GM21423 (cell line): ENCODE measurements at regions not wholly inside any gene's neighbourhood (a gene's known extent, or its start where the extent isn't known, plus 50 kb on each side); places are given as distances from the start of the nearest gene placed in this dataset.

Experiments used
- ATAC-seq: cut with Tn5 transposase; IDR thresholded peaks from one replicate; pipeline ENCODE4 v1.9.1; 2021; ENCODE audit warnings: mild to moderate bottlenecking, moderate library complexity; ENCODE audit not compliant: unreplicated experiment

- ATAC-seq, result no peak
Observed at GRCh38 chr13:81539643-81540150, 1198.8 kb upstream of the SPRY2 start.

DNA sequence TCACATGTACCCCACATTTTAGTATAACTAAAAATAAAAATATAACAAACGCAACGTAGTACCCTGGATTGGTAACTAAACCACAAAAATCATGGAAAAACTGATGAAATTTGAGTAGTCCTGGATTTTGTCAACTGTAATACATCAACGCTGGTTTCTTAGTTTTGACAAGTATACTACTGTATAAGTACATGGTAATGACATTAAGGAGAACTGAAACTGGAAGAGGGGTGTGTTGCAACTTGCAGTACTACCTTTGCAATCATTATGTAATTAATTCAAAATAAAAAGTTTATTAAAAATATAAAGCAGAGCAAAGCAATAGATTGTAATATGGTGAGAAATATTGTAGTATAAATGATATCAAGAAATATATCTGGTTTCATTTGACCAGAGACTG, 1158.0 kb upstream of the SPRY2 start:
- ATAC-seq, result no peak

DNA sequence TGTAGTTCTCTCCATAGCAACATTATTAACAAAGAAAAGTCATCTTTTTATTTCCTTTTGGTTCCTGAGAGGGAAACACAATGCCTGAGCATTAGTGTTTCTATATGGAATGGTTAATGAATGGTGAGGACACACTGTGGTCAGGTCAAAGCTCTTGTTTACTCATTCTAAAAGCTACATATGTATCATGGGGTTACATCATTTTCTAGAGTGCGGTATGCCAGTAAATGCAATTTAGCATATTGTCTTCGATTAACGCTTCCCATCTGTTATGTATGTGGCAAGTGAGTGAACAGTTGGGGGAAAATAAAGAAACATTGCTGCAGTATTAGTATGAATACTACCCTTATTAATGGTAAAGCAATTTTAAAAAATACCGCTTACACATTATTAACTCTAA, 1152.2 kb upstream of the SPRY2 start:
- ATAC-seq, result peak; percentile 80

GRCh38 chr13:81492449-81492848, 1151.5 kb upstream of the SPRY2 start:
- ATAC-seq, result no peak

DNA sequence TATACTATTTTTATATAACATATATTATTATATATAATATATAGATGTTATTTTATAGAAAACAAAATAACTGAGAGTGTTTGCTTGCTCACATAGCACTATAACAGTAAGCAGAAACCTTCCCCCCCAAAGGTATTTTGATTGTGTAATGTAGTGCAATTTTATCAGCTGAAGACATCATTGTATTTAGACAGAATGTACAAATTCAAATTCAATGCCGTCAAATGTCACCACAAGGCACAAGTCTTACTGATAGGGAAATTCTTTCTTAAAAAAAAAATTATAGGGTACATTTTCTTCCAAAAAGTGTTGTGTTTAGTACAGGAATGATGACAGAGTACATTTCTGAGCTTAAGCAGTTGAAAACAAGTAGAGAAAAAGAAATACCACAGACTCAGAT, 1147.1 kb upstream of the SPRY2 start:
- no peak for ATAC-seq

DNA sequence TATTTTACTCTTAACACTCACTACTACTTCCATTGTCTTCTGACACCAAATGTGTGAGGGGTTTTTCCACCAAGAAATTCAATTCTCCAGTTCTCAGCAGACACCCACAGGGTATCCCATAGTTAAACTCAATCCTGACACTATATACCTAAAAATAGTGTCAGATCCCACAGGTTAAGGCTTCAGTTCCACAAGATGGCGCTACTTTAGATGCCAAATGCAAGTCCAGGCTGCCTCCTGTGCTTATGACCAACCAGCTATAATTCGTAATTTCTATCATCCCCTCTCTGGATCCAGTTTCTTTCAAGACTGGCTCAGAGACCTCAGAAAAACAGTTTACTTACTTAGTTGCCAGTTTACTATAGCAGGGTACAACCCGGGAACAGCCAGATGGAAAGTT, 1146.2 kb upstream of the SPRY2 start:
- no peak for ATAC-seq

DNA sequence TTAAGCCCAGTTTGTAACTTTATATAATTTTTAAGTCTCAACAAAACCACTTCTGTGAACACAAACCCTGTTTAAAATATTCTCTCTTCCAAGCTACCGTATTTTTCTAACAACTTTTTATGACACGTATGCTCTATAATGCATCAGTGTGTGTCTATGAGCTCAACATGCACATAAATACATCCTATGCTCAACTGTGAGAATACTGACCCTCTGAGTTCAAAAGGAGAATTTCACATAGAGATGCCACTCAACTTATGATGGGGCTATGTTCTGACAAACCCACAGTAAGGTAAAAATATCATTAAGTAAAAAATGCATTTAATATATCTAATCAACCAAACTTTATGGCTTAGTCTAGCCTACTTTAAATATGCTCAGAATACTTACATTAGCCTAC, 1139.7 kb upstream of the SPRY2 start:
- peak; percentile 72 for ATAC-seq

DNA sequence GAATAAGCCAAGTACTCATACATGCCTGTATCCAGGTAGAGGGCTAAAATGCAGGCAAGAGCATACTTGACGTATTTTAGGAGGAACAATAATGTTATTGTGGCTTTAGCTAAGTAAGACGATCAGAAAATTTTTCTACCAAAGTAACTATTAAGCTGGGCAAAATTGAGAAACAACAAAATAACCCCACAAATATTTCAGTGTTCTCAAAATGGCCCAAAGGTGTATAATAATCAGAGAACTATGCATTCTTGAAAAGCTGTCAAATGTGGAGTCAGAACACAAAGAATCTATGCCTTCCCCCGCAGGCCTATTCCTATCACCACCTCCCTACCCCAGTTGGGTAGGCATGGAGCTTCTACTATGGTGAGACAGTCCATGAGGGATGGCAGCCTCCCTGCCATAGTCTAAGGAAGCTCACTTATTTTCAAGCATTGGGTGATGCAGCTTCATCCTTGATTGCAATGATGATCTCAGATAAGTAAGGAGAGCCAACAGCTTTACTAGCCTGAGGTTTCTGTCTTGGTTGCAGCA, 1132.5 kb upstream of the SPRY2 start:
- ATAC-seq, result no peak

DNA sequence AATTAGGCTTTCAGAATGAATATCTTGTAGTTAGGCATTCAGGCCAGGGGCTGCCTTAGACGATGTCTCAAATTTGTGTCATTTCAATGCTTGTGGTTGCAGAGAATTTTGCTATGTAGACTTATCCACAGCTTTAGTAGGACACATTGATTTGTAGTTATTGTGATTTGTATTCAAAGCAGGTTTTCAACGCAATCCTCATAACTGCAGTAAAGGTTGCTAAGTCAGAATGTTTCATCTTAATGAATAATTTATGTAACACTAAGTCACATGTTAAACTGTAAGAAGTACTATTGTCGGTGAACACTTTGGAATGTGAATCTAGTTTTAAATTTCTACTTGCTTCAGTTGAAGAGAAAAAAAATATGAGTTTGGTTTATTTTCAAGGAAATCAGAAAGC, 1117.2 kb upstream of the SPRY2 start:
- ATAC-seq, result no peak

- ATAC-seq, result no peak
Observed at GRCh38 chr13:81446441-81446840, 1105.5 kb upstream of the SPRY2 start.

DNA sequence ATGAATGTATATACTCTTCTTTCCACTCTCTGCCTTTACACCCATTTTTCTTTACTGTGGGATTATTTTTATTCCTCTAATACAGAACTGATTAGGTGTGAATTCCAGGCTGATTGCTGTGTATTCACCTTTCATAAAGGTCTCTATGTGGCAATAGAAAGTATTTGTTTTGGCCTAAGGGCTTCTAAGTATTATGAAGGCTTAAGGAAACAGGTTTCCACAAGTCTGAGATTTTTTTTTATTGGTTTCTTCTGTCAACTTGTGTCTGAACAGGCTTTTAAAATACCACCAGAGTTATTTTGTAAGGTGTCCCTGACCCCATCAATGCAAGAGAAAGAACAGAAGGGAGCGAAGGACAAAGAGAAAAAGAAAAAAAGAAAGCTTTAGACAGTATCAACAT, 1102.0 kb upstream of the SPRY2 start:
- no peak for ATAC-seq

DNA sequence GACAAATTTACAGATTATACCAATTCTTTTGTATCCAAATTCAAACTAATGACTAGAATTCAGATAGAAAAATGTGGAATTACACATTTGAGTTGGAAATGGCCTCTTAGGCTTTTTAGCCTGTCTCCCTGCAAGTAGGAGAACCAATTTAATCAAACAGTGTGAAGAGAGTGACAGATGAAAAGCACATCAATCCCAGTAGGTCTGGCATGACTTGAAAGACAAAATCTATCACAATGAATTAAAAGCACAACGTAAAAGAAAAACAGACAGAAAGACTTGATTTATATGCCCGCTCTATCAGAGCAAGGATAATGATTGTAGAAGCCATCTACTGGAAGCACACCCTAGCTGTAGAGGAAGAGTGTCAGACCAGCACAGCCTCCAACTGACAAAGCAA, 1084.4 kb upstream of the SPRY2 start:
- no peak for ATAC-seq

DNA sequence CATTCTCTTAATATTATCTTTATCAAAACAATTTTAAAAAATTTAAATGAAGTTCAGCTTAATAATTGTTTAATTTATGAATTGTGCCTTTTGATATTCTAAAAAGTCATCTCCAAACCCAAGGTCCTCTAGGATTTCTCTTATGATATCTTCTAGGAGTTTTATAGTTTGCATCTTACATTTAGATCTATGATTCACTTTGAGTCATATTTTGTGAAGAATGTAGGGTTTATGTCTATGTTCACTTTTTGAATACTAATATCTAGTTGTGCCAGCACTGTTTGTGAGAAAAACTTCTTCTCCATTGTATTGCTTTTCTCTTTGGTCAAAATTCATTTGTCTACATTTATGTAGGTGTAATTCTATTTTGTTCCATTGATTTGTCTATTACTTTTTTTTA, 1068.4 kb upstream of the SPRY2 start:
- no peak for ATAC-seq

- ATAC-seq, result no peak
Observed at GRCh38 chr13:81408647-81409046, 1067.7 kb upstream of the SPRY2 start.

GRCh38 chr13:81406639-81407292, 1065.8 kb upstream of the SPRY2 start:
- peak; percentile 88 for ATAC-seq

GRCh38 chr13:81406022-81406421, 1065.1 kb upstream of the SPRY2 start:
- peak; percentile 25 for ATAC-seq

GRCh38 chr13:81396192-81396591, 1055.3 kb upstream of the SPRY2 start:
- ATAC-seq, result no peak

DNA sequence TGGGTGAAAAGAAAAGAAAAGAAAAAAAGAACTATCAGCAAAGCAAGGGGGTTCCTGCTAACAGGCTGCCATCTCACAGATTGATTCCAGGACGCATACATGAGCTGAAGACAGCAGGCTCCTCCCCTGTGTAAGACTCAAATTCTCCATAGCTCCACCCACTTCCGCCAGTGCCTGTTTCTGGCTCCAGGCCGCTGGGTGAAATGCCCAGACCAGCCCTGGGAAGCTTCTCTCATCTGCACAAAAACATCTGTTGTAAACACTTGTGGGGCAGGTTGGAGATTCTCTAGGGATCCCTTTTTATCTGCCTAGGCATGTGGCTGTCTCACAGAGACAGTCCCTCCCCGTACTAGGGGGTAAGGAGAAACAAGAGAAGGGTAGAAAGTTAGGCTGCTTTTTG, 1054.4 kb upstream of the SPRY2 start:
- no peak for ATAC-seq

GRCh38 chr13:81394640-81395039, 1053.7 kb upstream of the SPRY2 start:
- no peak for ATAC-seq

GRCh38 chr13:81393721-81394120, 1052.8 kb upstream of the SPRY2 start:
- peak; percentile 70 for ATAC-seq

- ATAC-seq, result no peak
Observed at GRCh38 chr13:81393110-81393509, 1052.2 kb upstream of the SPRY2 start.

DNA sequence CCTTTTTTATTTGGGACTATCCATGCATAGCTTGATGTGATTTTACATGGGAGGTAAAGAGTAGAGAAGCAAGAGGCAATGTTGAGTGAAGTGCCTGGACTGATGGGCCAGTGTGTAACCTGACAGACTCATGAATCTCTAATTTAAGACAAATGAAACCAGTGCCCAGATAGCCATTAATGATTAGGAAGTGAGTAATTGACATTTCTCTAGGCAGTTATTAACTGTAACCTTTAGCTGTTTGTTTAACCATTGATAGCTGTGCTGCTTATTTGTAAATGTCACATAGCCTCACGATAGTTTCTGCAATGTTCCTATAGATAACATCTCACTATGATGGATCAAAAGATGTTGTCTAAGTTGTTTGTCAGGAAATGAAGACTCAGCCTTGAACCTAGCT, 1047.5 kb upstream of the SPRY2 start:
- peak; percentile 80 for ATAC-seq

DNA sequence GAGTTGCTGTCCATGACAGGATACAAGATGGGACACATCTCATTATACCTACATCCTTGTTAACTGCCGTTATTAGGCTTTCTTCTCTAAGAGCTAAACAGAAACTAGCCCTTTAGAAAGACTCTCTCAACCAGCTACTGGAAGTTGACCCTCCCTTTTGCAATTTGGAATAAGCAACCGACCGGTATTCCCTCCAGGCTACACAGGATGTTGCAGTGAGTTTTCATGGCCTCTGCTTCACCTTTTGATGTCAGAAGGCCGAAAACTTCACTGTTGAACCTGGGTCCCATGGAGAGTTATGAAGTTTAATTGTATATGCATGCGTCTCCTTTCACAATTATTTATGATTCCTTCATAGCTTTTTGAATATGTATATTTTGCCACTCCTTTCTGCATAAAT, 1042.5 kb upstream of the SPRY2 start:
- no peak for ATAC-seq
